GM18499 (cell line): ENCODE measurements at regions not wholly inside any gene's neighbourhood (a gene's known extent, or its start where the extent isn't known, plus 50 kb on each side); places are given as distances from the start of the nearest gene placed in this dataset.
"Not testable (repeated sequence)": the region's sequence is repeated elsewhere in the genome, so short reads cannot be mapped to it uniquely, and the experiment has no call there.

ENCODE experiments used
- ATAC-seq: cut with Tn5 transposase; IDR thresholded peaks from one replicate; pipeline ENCODE4 v1.9.1; 2021; ENCODE audit warnings: moderate number of reproducible peaks; ENCODE audit not compliant: insufficient read depth, unreplicated experiment

GRCh38 chr1:58089898-58090534 lies 456.5 kb downstream of the OMA1 start:
- ATAC-seq, result no peak

GRCh38 chr1:58084266-58084665 lies 462.3 kb downstream of the OMA1 start:
- no peak for ATAC-seq

- no peak for ATAC-seq
These were observed 463.9 kb downstream of the OMA1 start for GRCh38 chr1:58082596-58082995.

- no peak for ATAC-seq
These were observed 470.3 kb downstream of the OMA1 start for GRCh38 chr1:58076258-58076657.

DNA sequence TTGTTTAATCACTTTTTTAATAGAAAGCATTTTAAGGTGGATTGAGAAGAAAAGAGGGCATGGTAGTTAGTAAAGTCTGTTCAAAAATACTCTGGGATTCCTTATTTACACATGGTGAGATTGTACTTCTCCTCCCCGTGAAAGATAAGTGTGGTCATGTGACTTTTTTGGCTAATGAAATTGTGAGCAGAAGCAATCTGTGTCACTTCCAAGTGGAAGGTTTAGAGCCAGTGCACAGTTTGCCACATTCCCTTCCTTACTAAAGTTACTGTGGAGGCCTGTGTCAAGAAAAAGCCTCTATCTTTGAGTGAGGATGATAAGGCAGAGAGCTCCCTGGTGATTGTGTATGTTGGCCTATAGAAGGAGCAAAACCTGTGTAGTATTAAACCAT lies 471.3 kb downstream of the OMA1 start:
- ATAC-seq, result no peak

DNA sequence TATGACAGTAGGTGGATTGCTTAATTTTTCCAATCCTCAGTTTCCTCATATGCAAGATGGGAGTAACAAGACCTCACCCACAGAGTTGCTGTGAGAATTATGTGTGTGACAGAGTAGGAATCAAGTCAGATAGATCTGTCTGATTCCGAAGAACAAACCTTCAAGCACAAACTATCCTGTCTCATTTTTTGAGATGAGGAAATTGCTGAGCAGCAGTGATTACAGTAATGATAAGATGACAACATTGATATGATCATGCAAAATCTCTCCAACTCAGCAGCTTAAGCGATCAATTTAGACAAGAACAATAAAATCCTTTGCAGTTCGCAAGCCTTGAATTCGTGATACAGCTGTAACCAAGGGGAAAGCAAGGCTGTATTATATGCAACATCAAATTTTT lies 474.1 kb downstream of the OMA1 start:
- ATAC-seq, result no peak

- no peak for ATAC-seq
These were observed 479.4 kb downstream of the OMA1 start for GRCh38 chr1:58067082-58067481.

DNA sequence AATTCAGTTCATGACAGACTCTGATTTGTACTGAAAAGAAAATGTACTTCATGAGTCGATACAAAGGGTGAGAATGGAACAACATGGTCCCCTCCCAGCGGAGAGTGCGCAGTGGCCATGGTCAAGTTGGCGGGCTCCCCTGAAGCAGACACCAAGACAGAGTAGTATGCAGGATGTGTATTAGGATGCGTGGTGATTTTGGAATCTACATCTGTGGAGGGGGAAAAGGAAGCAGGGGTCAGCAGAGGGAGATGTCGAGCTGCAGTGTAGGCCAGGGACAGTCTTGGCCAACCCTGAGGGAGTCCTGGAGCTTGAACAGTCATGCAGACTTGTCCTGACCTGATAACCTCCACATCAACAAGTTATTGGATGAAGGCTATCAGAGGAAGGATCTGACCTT lies 481.0 kb downstream of the OMA1 start:
- ATAC-seq, result no peak

DNA sequence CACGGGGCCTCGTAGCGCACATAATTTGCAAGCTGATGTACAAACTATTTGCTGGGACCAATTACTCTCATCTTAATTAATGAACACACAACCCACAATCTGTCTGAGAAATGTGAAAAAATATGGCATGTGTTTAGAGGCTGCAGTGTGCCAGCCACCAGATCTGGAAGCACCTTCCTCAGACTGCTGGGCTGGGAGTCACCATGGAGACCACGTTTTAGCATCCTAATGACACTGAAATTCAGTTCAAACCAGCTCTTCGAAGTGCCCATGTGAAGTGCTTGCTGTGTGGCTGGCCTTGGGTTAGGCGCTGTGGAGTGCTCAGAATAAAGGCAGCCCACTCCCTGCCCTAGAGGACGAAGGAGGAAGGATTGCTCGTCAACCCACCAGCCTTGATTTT lies 482.4 kb downstream of the OMA1 start:
- ATAC-seq, result no peak

- no peak for ATAC-seq
These were observed 483.4 kb downstream of the OMA1 start for GRCh38 chr1:58063095-58063494.

GRCh38 chr1:58062635-58063034 lies 483.9 kb downstream of the OMA1 start:
- ATAC-seq, result no peak

GRCh38 chr1:58060559-58061170 lies 485.9 kb downstream of the OMA1 start:
- ATAC-seq, result no peak

DNA sequence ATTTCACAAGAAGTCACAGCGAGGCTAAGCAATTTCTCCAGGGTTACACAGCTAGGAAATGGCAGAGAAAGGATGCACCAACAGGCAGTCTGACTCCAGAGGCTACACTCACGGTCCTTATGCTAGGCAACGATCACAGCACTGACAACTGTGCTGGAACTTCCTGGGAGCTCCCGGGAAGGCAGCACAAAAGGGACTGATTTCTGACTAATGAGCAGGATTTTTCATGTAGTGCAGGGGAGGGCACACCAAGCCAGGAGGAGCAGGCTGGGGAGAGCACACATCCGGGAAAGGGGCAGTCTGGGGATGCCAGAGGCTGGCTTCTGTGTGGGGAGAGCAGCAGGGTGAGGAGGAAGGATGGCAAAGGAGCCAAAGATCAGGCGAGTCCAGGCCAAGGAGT lies 486.7 kb downstream of the OMA1 start:
- ATAC-seq, result no peak

- ATAC-seq, result no peak
These were observed 488.2 kb downstream of the OMA1 start for GRCh38 chr1:58058323-58058722.

DNA sequence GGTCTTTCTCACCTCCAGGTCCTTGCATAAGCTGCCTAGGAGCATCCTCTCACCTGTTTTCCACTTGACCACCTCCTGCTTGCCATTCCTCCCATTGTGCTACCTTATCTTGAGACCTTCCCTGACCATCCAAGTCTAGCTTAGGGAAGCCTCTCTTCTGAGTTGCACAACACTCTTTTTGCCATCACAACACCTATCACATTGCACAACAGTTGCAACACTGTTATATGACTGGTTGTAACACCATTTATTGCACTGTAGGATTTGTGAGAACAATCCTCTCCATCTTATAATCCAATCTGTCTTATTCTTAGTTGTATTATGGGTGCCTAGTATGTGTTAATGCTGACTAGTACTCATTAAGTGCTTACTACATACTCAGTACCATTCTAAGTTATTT lies 488.7 kb downstream of the OMA1 start:
- no peak for ATAC-seq

GRCh38 chr1:58051187-58051586 lies 495.3 kb downstream of the OMA1 start:
- not testable (repeated sequence) for ATAC-seq

DNA sequence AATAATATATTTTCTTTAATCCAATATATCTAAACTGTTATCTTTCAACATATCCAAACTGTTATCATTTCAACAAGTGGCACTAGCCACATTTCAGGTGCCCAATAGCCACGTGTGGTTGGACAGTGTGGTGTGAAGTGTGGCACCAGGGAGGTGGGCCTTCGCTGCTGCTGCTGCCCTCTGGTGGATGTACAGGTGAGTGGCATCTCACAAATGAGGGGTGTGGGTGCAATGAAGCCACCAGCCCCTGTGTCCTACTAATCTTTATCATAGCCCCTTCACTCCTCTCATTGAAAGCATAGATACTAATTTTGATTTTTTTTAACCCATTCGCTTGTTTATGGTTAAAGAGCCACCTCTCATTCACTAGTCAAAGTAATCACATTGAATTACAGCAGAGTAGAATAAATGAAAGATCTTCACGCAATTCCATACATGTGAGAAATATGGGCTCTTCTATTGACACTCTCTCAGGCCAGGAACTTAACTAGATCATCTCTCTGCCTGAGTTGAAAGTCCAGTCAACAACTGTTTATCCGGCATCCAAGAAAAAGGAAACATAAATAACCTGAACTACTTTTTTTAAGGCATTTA lies 499.2 kb downstream of the OMA1 start:
- no peak for ATAC-seq

GRCh38 chr1:58045094-58045705 lies 501.3 kb downstream of the OMA1 start:
- no peak for ATAC-seq

DNA sequence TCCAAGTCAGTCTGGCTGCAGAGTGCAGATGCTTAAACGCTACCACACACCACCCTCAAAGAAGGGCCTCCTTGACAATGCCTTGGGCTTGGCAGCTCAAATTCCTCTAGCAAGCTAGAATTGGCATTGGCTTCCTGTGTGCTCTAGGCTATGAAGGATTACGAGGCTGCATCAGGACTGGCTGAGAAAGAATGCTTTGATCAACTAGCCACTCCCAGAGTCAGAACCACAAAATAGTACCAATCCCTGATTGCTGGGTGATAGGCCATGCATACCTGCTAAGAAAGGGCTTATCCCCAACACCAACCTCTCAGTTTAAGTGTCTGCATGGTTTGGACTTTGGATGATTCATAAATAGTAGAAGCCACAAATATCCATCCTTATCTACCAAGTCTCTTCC lies 504.9 kb downstream of the OMA1 start:
- no peak for ATAC-seq

DNA sequence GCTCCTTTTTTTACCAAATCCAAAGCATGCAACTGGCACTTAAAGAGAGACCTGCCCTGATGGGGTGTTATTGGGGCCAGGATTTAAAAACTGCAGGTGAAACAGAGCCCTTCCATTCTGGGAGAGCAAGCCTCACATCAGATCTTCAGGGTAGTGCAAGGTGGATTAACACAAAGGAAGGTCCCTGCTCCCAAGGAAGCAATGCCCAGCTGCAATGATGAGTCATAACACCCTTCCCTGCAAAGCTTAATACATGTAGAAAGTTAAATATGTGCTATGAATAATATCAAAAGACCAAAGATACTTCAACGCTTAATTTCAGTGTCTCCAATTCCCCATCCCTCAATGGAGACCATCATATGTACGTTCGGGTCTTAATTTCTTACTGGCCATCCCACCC lies 508.0 kb downstream of the OMA1 start:
- ATAC-seq, result no peak

DNA sequence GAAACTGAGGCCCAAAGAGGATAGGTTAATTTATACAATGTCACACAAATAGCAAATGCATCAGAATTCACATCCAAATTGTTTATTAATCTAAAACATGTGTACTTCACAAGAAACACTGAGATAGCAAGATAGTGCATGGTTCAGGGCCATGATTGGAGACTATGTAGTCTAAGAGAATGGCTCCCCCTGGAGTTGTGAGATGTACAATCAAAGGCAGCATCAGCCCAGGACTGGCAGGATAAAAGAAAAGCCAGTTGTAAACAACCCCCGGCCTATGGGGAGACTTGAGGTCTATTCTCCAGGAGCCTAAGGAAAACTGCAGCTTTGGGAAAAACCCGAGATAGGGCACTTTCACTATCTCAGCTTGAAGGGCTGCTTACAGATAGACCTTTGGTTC lies 511.0 kb downstream of the OMA1 start:
- ATAC-seq, result no peak

DNA sequence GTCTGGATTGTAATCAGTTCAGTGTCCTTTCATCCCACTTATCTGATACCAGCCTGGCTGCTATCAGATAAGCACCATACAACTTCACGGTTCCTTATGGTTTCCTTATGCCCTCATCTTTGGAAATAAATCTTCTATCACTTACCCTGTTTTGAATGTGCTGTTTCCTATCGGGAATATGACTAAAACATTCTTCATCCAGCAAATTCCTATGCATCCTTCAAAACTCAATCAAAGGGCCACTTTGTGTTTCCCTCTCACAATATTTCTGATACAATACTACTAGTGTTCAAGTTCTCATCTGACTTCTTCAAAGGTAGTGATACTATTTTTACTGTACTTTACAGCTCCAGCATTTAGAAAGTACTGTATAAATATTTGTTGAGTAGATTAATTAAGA lies 513.2 kb downstream of the OMA1 start:
- no peak for ATAC-seq
